Gastroesophageal sphincter (tissue), 3 donors: ENCODE measurements at regions not wholly inside any gene's neighbourhood (a gene's known extent, or its start where the extent isn't known, plus 50 kb on each side); places are given as distances from the start of the nearest gene placed in this dataset.

Source experiments
- EP300 ChIP-seq: sonication (generic); formaldehyde crosslinking; IDR thresholded peaks from one replicate; pipeline ENCODE4 v1.6.1; 2017; ENCODE audit warnings: antibody characterized with exemption, mild to moderate bottlenecking
- POLR2A ChIP-seq, 2 donors: fragments of 450-650 bp; IDR thresholded peaks; one replicate each; pipeline ENCODE4 v1.6.1; 2017; ENCODE audit warnings: antibody characterized with exemption in 2 of 2, mild to moderate bottlenecking in 2 of 2, moderate library complexity in 1 of 2
- POLR2AphosphoS5 ChIP-seq: sonication (generic); formaldehyde crosslinking; IDR thresholded peaks from one replicate; pipeline ENCODE4 v1.6.1; 2017; ENCODE audit warnings: antibody characterized with exemption
- TF ChIP-seq, protein P1 (sequence below), 4 experiments: fragments of 200-600 bp in 2 of 4; fragments of 450-650 bp in 2 of 4; sonication (generic) in 1 of 4; IDR thresholded peaks; one replicate each; pipeline ENCODE4 v1.5.1; 2017 to 2019; ENCODE audit warnings: antibody characterized with exemption in 4 of 4, mild to moderate bottlenecking in 2 of 4, moderate library complexity in 2 of 4

DNA sequence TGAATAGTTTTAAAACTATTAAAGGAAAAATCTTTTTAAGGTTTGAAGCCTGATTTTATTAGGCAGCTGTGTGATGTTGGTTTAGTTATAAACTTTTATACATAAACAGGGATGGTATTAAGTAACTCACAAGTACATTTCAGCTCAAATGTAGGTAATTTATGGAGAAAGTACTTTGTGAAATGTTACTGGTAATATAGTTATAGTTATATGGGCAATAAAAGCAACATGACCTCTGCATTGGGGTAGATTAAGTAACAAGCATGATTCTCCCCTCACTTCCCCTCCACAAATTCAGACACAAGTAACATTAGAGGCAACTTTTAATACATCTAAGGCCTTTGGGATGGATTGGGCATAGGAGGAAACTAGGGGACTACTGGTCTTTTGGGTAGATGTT lies 154.3 kb upstream of the ID4 start:
- TF ChIP-seq, protein P1, sequence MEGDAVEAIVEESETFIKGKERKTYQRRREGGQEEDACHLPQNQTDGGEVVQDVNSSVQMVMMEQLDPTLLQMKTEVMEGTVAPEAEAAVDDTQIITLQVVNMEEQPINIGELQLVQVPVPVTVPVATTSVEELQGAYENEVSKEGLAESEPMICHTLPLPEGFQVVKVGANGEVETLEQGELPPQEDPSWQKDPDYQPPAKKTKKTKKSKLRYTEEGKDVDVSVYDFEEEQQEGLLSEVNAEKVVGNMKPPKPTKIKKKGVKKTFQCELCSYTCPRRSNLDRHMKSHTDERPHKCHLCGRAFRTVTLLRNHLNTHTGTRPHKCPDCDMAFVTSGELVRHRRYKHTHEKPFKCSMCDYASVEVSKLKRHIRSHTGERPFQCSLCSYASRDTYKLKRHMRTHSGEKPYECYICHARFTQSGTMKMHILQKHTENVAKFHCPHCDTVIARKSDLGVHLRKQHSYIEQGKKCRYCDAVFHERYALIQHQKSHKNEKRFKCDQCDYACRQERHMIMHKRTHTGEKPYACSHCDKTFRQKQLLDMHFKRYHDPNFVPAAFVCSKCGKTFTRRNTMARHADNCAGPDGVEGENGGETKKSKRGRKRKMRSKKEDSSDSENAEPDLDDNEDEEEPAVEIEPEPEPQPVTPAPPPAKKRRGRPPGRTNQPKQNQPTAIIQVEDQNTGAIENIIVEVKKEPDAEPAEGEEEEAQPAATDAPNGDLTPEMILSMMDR (IDR thresholded peaks at IDR 0.05) = no peak
- TF ChIP-seq POLR2AphosphoS5 = no peak
- TF ChIP-seq POLR2A (IDR thresholded peaks at IDR 0.05) = no peak
- no peak for TF ChIP-seq EP300
